Fibroblast of skin of left quadriceps (primary cell): ENCODE measurements at regions not wholly inside any gene's neighbourhood (a gene's known extent, or its start where the extent isn't known, plus 50 kb on each side); places are given as distances from the start of the nearest gene placed in this dataset.

Experiments used
- DNase-seq, 2 experiments: peaks; one replicate each; pipeline ENCODE4 v3.0.0-alpha.2; 2013; ENCODE audit warnings: low read depth in 2 of 2

- no peak for DNase-seq
Measured at GRCh38 chr4:8921465-8921864, 49.8 kb upstream of the HMX1 start.
